DND-41 (cell line): ENCODE measurements at regions not wholly inside any gene's neighbourhood (a gene's known extent, or its start where the extent isn't known, plus 50 kb on each side); places are given as distances from the start of the nearest gene placed in this dataset.

Source experiments
- ATAC-seq: fragments of 200-7000 bp; cut with Tn5 transposase; 3 replicates; pipeline ENCODE4 v1.9.1; 2021; ENCODE audit warnings: low read depth; ENCODE audit not compliant: insufficient read depth
- DNase-seq: peaks from one replicate; pipeline ENCODE4 v3.0.0-alpha.2; 2020
- H2AFZ ChIP-seq: 2 replicates; pipeline ENCODE4 v1.6.0; 2012; ENCODE audit warnings: low read depth, low read length
- H3K27ac ChIP-seq: 2 replicates; pipeline ENCODE4 v1.5.1; 2012; ENCODE audit warnings: low read length, inconsistent platforms
- H3K27me3 ChIP-seq: fragments of 200-600 bp; sonication (generic); 2 replicates; pipeline ENCODE4 v1.6.0; 2012; ENCODE audit warnings: low read length, mild to moderate bottlenecking, inconsistent platforms; ENCODE audit not compliant: insufficient read depth, poor library complexity
- H3K36me3 ChIP-seq: 2 replicates; pipeline ENCODE4 v1.5.1; 2012; ENCODE audit warnings: low read length, inconsistent platforms; ENCODE audit not compliant: insufficient read depth
- H3K4me1 ChIP-seq: 2 replicates; pipeline ENCODE4 v1.5.1; 2012; ENCODE audit warnings: mild to moderate bottlenecking, low read length; ENCODE audit not compliant: insufficient read depth
- H3K4me2 ChIP-seq: 2 replicates; pipeline ENCODE4 v1.6.0; 2012; ENCODE audit warnings: mild to moderate bottlenecking, moderate library complexity, low read length, inconsistent platforms; ENCODE audit not compliant: insufficient read depth
- H3K4me3 ChIP-seq, 2 experiments: fragments of 200-600 bp in 1 of 2; shearing (Covaris generic) in 1 of 2; 2 replicates each; pipeline ENCODE4 v1.5.1; 2012 to 2016; ENCODE audit warnings: inconsistent platforms in 2 of 2, low read length in 2 of 2, mild to moderate bottlenecking in 2 of 2, low read depth in 1 of 2, moderate library complexity in 1 of 2
- H3K79me2 ChIP-seq: 2 replicates; pipeline ENCODE4 v1.6.0; 2012; ENCODE audit warnings: low read length, inconsistent platforms; ENCODE audit not compliant: insufficient read depth
- H3K9ac ChIP-seq: 2 replicates; pipeline ENCODE4 v1.6.0; 2012; ENCODE audit warnings: low read depth, mild to moderate bottlenecking, inconsistent platforms, low read length, moderate library complexity
- H3K9me3 ChIP-seq: 2 replicates; pipeline ENCODE4 v1.5.1; 2012; ENCODE audit warnings: low read length, moderate library complexity, mild to moderate bottlenecking, inconsistent platforms; ENCODE audit not compliant: insufficient read depth, severe bottlenecking
- H4K20me1 ChIP-seq: 2 replicates; pipeline ENCODE4 v1.6.0; 2012; ENCODE audit warnings: low read length; ENCODE audit not compliant: insufficient read depth
- EZH2 ChIP-seq: IDR thresholded peaks from 3 replicates; pipeline ENCODE4 v1.6.1; 2012; ENCODE audit warnings: borderline replicate concordance, low read depth, mild to moderate bottlenecking, moderate library complexity, low read length, inconsistent platforms; ENCODE audit not compliant: severe bottlenecking
- TF ChIP-seq, protein P1 (sequence below): IDR thresholded peaks from 2 replicates; pipeline ENCODE4 v1.5.1; 2012; ENCODE audit warnings: borderline replicate concordance, low read length, moderate library complexity, mild to moderate bottlenecking; ENCODE audit not compliant: poor library complexity, severe bottlenecking; ENCODE audit errors: extremely low read depth

DNA sequence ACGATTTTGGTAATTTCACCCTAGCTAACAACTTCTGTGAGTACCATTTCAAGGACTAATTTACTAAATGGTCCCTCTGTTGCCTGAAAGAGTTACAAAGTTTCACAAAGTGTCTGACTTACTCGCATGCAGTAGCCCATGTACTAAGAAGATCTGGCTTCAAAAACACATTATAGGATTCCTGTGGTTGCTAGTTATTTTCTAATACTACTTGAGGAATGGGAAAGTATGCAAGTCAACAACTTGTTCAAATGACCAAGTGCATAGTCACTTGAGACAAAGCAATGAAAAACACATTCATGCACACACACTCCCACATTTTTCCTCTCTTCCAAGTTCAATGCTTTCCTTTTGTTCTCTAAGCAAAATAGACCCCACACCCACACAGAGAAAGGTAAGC is 219.7 kb upstream of the TMPO start:
- no peak for TF ChIP-seq EZH2
- TF ChIP-seq, protein P1, sequence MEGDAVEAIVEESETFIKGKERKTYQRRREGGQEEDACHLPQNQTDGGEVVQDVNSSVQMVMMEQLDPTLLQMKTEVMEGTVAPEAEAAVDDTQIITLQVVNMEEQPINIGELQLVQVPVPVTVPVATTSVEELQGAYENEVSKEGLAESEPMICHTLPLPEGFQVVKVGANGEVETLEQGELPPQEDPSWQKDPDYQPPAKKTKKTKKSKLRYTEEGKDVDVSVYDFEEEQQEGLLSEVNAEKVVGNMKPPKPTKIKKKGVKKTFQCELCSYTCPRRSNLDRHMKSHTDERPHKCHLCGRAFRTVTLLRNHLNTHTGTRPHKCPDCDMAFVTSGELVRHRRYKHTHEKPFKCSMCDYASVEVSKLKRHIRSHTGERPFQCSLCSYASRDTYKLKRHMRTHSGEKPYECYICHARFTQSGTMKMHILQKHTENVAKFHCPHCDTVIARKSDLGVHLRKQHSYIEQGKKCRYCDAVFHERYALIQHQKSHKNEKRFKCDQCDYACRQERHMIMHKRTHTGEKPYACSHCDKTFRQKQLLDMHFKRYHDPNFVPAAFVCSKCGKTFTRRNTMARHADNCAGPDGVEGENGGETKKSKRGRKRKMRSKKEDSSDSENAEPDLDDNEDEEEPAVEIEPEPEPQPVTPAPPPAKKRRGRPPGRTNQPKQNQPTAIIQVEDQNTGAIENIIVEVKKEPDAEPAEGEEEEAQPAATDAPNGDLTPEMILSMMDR: no peak
- Histone ChIP-seq H3K27me3 (no peaks in the 10 kb centered on the region), H3K4me3 (no peak overlapping the region), H3K4me2 (no peak overlapping the region), H3K9ac (no peak overlapping the region), H4K20me1 (no peaks in the 10 kb centered on the region), H3K27ac (no peak overlapping the region), H3K4me1 (no peaks in the 10 kb centered on the region), H2AFZ (no peak overlapping the region), H3K36me3 (no peaks in the 10 kb centered on the region), H3K9me3 (no peaks in the 10 kb centered on the region), H3K79me2 (no peaks in the 10 kb centered on the region)
- ATAC-seq: no peak
- no peak for DNase-seq

DNA sequence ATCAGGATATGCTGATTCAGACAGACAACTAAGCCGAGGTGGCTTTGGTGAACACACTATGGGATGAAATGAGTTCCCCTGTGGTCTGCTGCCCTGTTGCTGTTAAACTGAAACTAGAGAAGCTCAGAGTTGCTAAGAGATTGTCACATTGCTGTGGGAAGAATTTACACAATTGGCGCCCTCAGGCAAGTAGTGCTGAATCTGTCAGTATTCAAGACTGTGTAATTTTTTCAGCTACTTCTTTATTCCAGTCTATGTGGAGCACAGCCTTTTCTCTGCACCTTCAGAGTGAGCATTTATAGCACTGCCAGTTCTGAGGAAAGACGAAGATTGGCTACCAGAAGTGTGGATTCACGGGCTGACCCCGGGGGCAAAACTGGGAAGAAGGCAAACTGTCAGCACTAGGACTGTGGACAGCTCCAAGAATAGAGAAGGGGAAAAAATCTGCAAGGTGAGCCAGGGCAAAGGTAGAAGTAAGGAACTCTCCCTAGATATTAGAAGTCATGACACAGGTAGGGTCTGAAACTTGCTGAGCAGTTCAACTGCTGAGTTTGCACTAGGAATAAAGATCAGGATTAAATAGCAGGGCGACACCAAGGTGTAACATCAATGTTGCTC is 218.8 kb upstream of the TMPO start:
- no peak overlapping the region for H2AFZ ChIP-seq
- TF ChIP-seq EZH2: no peak
- TF ChIP-seq, protein P1: no peak
- H3K27ac ChIP-seq: no peak overlapping the region
- no peaks in the 10 kb centered on the region for H3K4me1 ChIP-seq
- H3K79me2 ChIP-seq: no peaks in the 10 kb centered on the region
- no peaks in the 10 kb centered on the region for H4K20me1 ChIP-seq
- H3K9ac ChIP-seq: no peak overlapping the region
- no peaks in the 10 kb centered on the region for H3K9me3 ChIP-seq
- DNase-seq (peak; percentile 8), ATAC-seq (no peak)
- no peak overlapping the region for H3K4me3 ChIP-seq
- H3K27me3 ChIP-seq: no peaks in the 10 kb centered on the region
- no peaks in the 10 kb centered on the region for H3K36me3 ChIP-seq
- no peak overlapping the region for H3K4me2 ChIP-seq

DNA sequence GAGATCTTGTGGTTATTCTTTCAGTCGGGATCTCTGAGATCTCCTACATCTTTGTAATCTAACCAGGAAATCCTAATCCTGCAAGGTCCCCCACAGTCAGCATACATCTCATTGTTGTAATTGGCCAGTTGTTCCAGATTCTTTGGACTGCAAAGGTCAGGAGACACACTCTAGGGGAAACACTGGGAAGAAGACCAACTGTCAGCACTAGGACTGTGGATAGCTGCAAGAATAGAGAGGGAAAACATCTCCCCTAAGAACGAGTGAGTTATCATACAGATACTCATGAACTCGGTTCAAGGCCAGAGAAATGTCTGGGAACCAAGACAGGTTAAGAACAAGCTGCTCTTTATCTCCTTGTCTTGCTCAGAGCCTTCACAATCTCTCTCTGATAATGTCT is 217.9 kb upstream of the TMPO start:
- Histone ChIP-seq H3K4me2 (no peak overlapping the region), H3K9ac (no peak overlapping the region), H3K9me3 (no peaks in the 10 kb centered on the region), H3K27ac (no peak overlapping the region), H3K79me2 (no peaks in the 10 kb centered on the region), H2AFZ (no peak overlapping the region), H4K20me1 (no peaks in the 10 kb centered on the region), H3K36me3 (no peaks in the 10 kb centered on the region), H3K27me3 (no peaks in the 10 kb centered on the region), H3K4me3 (no peak overlapping the region), H3K4me1 (no peaks in the 10 kb centered on the region)
- TF ChIP-seq, protein P1: no peak
- no peak for TF ChIP-seq EZH2
- DNase-seq (no peak), ATAC-seq (no peak)
